ENCODE measurements at regions not wholly inside any gene's neighbourhood (a gene's known extent, or its start where the extent isn't known, plus 50 kb on each side); places are given as distances from the start of the nearest gene placed in this dataset.

- TF ChIP-seq CTCF (IDR thresholded peaks at IDR 0.05; ENCODE audit: low read depth, low read length, missing input control) (no peak), FOXA1 (IDR thresholded peaks at IDR 0.05) (no peak), JUND (IDR thresholded peaks at IDR 0.05) (no peak), HNF4A (conservative IDR thresholded peaks at IDR 0.05) (no peak), FOXA2 (IDR thresholded peaks at IDR 0.05) (no peak), SP1 (IDR thresholded peaks at IDR 0.05) (no peak), TAF1 (conservative IDR thresholded peaks at IDR 0.05) (no peak), NR2F2 (IDR thresholded peaks at IDR 0.05) (no peak), ZBTB33 (IDR thresholded peaks at IDR 0.05) (no peak), YY1 (IDR thresholded peaks at IDR 0.05) (no peak), RAD21 (IDR thresholded peaks at IDR 0.05) (no peak)
- TF ChIP-seq, protein P1, sequence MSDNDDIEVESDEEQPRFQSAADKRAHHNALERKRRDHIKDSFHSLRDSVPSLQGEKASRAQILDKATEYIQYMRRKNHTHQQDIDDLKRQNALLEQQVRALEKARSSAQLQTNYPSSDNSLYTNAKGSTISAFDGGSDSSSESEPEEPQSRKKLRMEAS (IDR thresholded peaks at IDR 0.05): no peak
- TF ChIP-seq, protein P2, sequence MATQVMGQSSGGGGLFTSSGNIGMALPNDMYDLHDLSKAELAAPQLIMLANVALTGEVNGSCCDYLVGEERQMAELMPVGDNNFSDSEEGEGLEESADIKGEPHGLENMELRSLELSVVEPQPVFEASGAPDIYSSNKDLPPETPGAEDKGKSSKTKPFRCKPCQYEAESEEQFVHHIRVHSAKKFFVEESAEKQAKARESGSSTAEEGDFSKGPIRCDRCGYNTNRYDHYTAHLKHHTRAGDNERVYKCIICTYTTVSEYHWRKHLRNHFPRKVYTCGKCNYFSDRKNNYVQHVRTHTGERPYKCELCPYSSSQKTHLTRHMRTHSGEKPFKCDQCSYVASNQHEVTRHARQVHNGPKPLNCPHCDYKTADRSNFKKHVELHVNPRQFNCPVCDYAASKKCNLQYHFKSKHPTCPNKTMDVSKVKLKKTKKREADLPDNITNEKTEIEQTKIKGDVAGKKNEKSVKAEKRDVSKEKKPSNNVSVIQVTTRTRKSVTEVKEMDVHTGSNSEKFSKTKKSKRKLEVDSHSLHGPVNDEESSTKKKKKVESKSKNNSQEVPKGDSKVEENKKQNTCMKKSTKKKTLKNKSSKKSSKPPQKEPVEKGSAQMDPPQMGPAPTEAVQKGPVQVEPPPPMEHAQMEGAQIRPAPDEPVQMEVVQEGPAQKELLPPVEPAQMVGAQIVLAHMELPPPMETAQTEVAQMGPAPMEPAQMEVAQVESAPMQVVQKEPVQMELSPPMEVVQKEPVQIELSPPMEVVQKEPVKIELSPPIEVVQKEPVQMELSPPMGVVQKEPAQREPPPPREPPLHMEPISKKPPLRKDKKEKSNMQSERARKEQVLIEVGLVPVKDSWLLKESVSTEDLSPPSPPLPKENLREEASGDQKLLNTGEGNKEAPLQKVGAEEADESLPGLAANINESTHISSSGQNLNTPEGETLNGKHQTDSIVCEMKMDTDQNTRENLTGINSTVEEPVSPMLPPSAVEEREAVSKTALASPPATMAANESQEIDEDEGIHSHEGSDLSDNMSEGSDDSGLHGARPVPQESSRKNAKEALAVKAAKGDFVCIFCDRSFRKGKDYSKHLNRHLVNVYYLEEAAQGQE (IDR thresholded peaks at IDR 0.05): no peak
These were observed 213.7 kb upstream of the MGMT start for GRCh38 chr10:129253161-129253864.

All from liver (tissue), 3 donors.